Colonic mucosa (tissue), 4 donors: ENCODE measurements at regions not wholly inside any gene's neighbourhood (a gene's known extent, or its start where the extent isn't known, plus 50 kb on each side); places are given as distances from the start of the nearest gene placed in this dataset.

ENCODE experiments used
- DNase-seq: peaks from one replicate; pipeline ENCODE4 v3.0.0-alpha.2; 2020
- H3K27ac ChIP-seq: fragments of 200-600 bp; one replicate; pipeline ENCODE4 v1.8.0; 2021
- H3K27me3 ChIP-seq: fragments of 200-600 bp; one replicate; pipeline ENCODE4 v1.8.0; 2021
- H3K36me3 ChIP-seq: fragments of 200-600 bp; one replicate; pipeline ENCODE4 v1.8.0; 2021
- H3K4me1 ChIP-seq: fragments of 200-600 bp; one replicate; pipeline ENCODE4 v1.8.0; 2021; ENCODE audit warnings: mild to moderate bottlenecking
- H3K4me3 ChIP-seq: fragments of 200-600 bp; one replicate; pipeline ENCODE4 v1.8.0; 2021
- H3K9ac ChIP-seq, 2 donors: one replicate each; pipeline ENCODE4 v1.7.0; 2013; ENCODE audit warnings: control low read depth in 2 of 2, low read depth in 2 of 2, low read length in 2 of 2
- H3K9me3 ChIP-seq: fragments of 200-600 bp; one replicate; pipeline ENCODE4 v1.8.0; 2021
- CTCF ChIP-seq: fragments of 200-600 bp; IDR thresholded peaks from one replicate; pipeline ENCODE4 v1.8.0; 2022; ENCODE audit warnings: antibody characterized with exemption, mild to moderate bottlenecking
- intact Hi-C: fragments of 100-400 bp; cut with DNase I; formaldehyde crosslinking; loops from one replicate; pipeline ENCODE4 v1.14.1; 2022
- donor health status: healthy.
- donor health status: DM: no; HTN: no; CAD: no.
- donor health status: DM: no; HTN: no; CAD: no.

DNA sequence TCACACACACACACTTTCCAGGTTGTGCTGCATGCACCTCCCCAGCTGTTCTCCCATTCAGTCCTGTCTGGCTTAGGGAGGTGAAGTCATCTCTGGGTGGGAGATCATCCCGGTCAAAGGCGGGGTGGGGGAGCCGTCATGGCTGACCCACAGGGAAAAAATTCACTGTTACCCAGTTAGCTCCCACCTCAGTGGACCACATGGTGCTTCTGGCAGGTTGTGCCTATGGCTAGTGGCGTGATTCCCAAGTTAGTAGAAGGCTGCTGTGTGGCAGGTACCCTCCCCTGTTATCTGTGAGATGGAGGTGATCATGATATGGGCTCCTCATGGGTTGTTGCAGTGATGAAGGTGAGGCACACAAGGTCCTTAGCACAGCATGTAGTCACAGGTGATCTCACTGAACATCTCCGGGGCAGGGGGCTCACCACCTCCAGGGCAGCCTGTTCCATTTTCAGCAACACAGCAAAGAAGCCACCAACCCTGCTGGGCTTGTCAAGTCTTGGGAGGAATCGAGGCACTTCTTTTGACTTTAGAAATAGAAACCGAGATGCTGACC lies 154.9 kb upstream of the CCND2 start:
- Histone ChIP-seq H3K9ac (peak overlapping the region in 1 of 2 donors; percentile 56), H3K27ac (peak overlapping the region; percentile 77), H3K4me3 (no peak overlapping the region), H3K27me3 (no peaks in the 10 kb centered on the region), H3K9me3 (no peaks in the 10 kb centered on the region), H3K4me1 (peaks cover 16% of the 10 kb centered on the region), H3K36me3 (no peaks in the 10 kb centered on the region)
- intact Hi-C loops = no loop called here
- TF ChIP-seq CTCF = no peak
- peak; percentile 19 for DNase-seq

DNA sequence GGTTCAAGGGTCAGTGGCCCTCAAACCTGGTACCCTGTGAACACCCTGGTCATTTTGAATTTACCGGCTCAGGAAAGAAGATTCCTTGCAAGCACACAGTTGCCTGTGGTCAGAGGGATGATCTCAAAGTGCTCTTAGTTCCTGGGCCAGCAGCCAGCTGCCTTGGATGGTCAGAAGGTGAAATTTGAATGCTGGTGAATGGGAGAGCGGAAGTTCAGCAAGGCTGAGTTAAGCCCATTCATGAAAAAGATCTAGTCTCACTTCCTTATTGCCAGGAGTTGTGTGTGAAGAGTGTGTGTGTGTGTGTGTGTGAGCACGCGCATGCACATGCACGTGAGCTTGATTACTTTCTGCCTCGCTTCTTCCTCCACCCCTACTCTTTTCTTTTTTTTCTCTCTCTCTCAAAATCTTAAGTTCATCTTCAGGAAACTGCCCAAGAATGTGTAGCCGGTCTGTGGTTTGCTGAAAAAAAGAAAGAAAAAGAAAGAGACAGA lies 155.5 kb upstream of the CCND2 start:
- no peaks in the 10 kb centered on the region for H3K9me3 ChIP-seq
- H3K27ac ChIP-seq = peak overlapping the region; percentile 77
- H3K4me3 ChIP-seq = no peak overlapping the region
- no peaks in the 10 kb centered on the region for H3K27me3 ChIP-seq
- DNase-seq = peak; percentile 86
- peak overlapping the region in 1 of 2 donors; percentile 68 for H3K9ac ChIP-seq
- no peak for TF ChIP-seq CTCF
- intact Hi-C loops = no loop called here
- peaks cover 16% of the 10 kb centered on the region for H3K4me1 ChIP-seq
- no peaks in the 10 kb centered on the region for H3K36me3 ChIP-seq

- H3K27me3 ChIP-seq = no peaks in the 10 kb centered on the region
- no peak for TF ChIP-seq CTCF
- peak overlapping the region in 1 of 2 donors; percentile 68 for H3K9ac ChIP-seq
- intact Hi-C loops = no loop called here
- H3K4me1 ChIP-seq = peaks cover 16% of the 10 kb centered on the region
- peak; percentile 51 for DNase-seq
- no peaks in the 10 kb centered on the region for H3K9me3 ChIP-seq
- no peaks in the 10 kb centered on the region for H3K36me3 ChIP-seq
- H3K27ac ChIP-seq = peak overlapping the region; percentile 77
- no peak overlapping the region for H3K4me3 ChIP-seq
These were observed 156.1 kb upstream of the CCND2 start for GRCh38 chr12:4117386-4118016.

GRCh38 chr12:4116251-4117111 lies 157.1 kb upstream of the CCND2 start:
- no peaks in the 10 kb centered on the region for H3K27me3 ChIP-seq
- H3K27ac ChIP-seq = no peak overlapping the region
- no peak for TF ChIP-seq CTCF
- no peak overlapping the region for H3K4me3 ChIP-seq
- H3K36me3 ChIP-seq = no peaks in the 10 kb centered on the region
- peak; percentile 68 for DNase-seq
- intact Hi-C loops = no loop called here
- peaks cover 16% of the 10 kb centered on the region for H3K4me1 ChIP-seq
- peak overlapping the region in 1 of 2 donors; percentile 68 for H3K9ac ChIP-seq
- H3K9me3 ChIP-seq = no peaks in the 10 kb centered on the region

- Histone ChIP-seq H3K9me3 (no peaks in the 10 kb centered on the region), H3K27ac (no peak overlapping the region), H3K4me3 (no peak overlapping the region), H3K9ac (peak overlapping the region in 1 of 2 donors; percentile 42), H3K4me1 (peaks cover 16% of the 10 kb centered on the region), H3K27me3 (no peaks in the 10 kb centered on the region), H3K36me3 (no peaks in the 10 kb centered on the region)
- no peak for TF ChIP-seq CTCF
- intact Hi-C loops = no loop called here
- peak; percentile 20 for DNase-seq
These were observed 158.0 kb upstream of the CCND2 start for GRCh38 chr12:4115570-4115969.
